Liver (tissue), 8 donors: ENCODE measurements at regions not wholly inside any gene's neighbourhood (a gene's known extent, or its start where the extent isn't known, plus 50 kb on each side); places are given as distances from the start of the nearest gene placed in this dataset.

Source experiments
- DNase-seq: peaks from one replicate; pipeline ENCODE4 v3.0.0-alpha.2; 2017; ENCODE audit warnings: low spot score
- H3K27ac ChIP-seq, 2 donors: one replicate each; pipeline ENCODE4 v1.7.0; 2013; ENCODE audit warnings: inconsistent platforms in 2 of 2, low read length in 2 of 2, control low read depth in 1 of 2, low read depth in 1 of 2, mild to moderate bottlenecking in 1 of 2
- H3K27me3 ChIP-seq, 4 donors: one replicate each; pipeline versions ENCODE4 v1.6.1 to v1.7.0; 2013; ENCODE audit warnings: low read length in 3 of 4, inconsistent platforms in 1 of 4, mild to moderate bottlenecking in 1 of 4, moderate library complexity in 1 of 4; ENCODE audit not compliant: control insufficient read depth in 4 of 4, insufficient read depth in 4 of 4
- H3K36me3 ChIP-seq, 4 donors: one replicate each; pipeline versions ENCODE4 v1.6.1 to v1.7.0; 2013; ENCODE audit warnings: low read length in 3 of 4, mild to moderate bottlenecking in 3 of 4, low read depth in 1 of 4, moderate library complexity in 1 of 4; ENCODE audit not compliant: control insufficient read depth in 4 of 4, insufficient read depth in 3 of 4
- H3K4me1 ChIP-seq, 4 donors: one replicate each; pipeline versions ENCODE4 v1.6.1 to v1.7.0; 2013; ENCODE audit warnings: low read length in 3 of 4, mild to moderate bottlenecking in 3 of 4, moderate library complexity in 1 of 4; ENCODE audit not compliant: control insufficient read depth in 4 of 4, insufficient read depth in 4 of 4
- H3K4me3 ChIP-seq, 3 donors: one replicate each; pipeline versions ENCODE4 v1.6.1 to v1.7.0; 2013; ENCODE audit warnings: low read length in 3 of 3, control low read depth in 1 of 3, low read depth in 1 of 3, mild to moderate bottlenecking in 1 of 3
- H3K9ac ChIP-seq, 2 donors: one replicate each; pipeline ENCODE4 v1.7.0; 2013; ENCODE audit warnings: low read length in 2 of 2, mild to moderate bottlenecking in 2 of 2, moderate library complexity in 2 of 2, control low read depth in 1 of 2, low read depth in 1 of 2
- H3K9me3 ChIP-seq, 4 donors: one replicate each; pipeline versions ENCODE4 v1.6.1 to v1.7.0; 2013; ENCODE audit warnings: low read length in 3 of 4; ENCODE audit not compliant: control insufficient read depth in 4 of 4
- EGR1 ChIP-seq, 2 donors: IDR thresholded peaks; 2 replicates each; pipeline ENCODE4 v1.6.1; 2016 to 2018; ENCODE audit warnings: antibody characterized with exemption in 2 of 2, low read depth in 2 of 2
- FOXA1 ChIP-seq: IDR thresholded peaks from 2 replicates; pipeline ENCODE4 v1.6.1; 2016; ENCODE audit warnings: antibody characterized with exemption
- FOXA2 ChIP-seq: IDR thresholded peaks from 2 replicates; pipeline ENCODE4 v1.6.1; 2016; ENCODE audit warnings: antibody characterized with exemption
- GABPA ChIP-seq, 2 donors: IDR thresholded peaks in 1 of 2; conservative IDR thresholded peaks in 1 of 2; 2 replicates each; pipeline ENCODE4 v1.6.1; 2016; ENCODE audit warnings: antibody characterized with exemption in 2 of 2, mild to moderate bottlenecking in 1 of 2, moderate library complexity in 1 of 2
- HNF4A ChIP-seq, 2 donors: conservative IDR thresholded peaks; 2 replicates each; pipeline ENCODE4 v1.6.1; 2016; ENCODE audit warnings: antibody characterized with exemption in 2 of 2, mild to moderate bottlenecking in 2 of 2
- HNF4G ChIP-seq: IDR thresholded peaks from 2 replicates; pipeline ENCODE4 v1.6.1; 2016; ENCODE audit warnings: antibody characterized with exemption
- NR2F2 ChIP-seq: IDR thresholded peaks from 2 replicates; pipeline ENCODE4 v1.6.1; 2016; ENCODE audit warnings: antibody characterized with exemption
- RAD21 ChIP-seq, 2 donors: IDR thresholded peaks; 2 replicates each; pipeline ENCODE4 v1.6.1; 2016; ENCODE audit warnings: antibody characterized with exemption in 2 of 2, mild to moderate bottlenecking in 2 of 2
- REST ChIP-seq: IDR thresholded peaks from 2 replicates; pipeline ENCODE4 v1.6.1; 2016; ENCODE audit warnings: antibody characterized with exemption, mild to moderate bottlenecking
- RXRA ChIP-seq, 2 donors: IDR thresholded peaks; 2 replicates each; pipeline ENCODE4 v1.6.1; 2017 to 2018; ENCODE audit warnings: antibody characterized with exemption in 2 of 2, mild to moderate bottlenecking in 1 of 2
- SP1 ChIP-seq: IDR thresholded peaks from 2 replicates; pipeline ENCODE4 v1.6.1; 2018; ENCODE audit warnings: antibody characterized with exemption, mild to moderate bottlenecking
- TAF1 ChIP-seq: conservative IDR thresholded peaks from 2 replicates; pipeline ENCODE4 v1.6.1; 2016; ENCODE audit warnings: antibody characterized with exemption, mild to moderate bottlenecking
- YY1 ChIP-seq: IDR thresholded peaks from 2 replicates; pipeline ENCODE4 v1.6.1; 2016; ENCODE audit warnings: antibody characterized with exemption, mild to moderate bottlenecking
- ZBTB33 ChIP-seq: IDR thresholded peaks from 2 replicates; pipeline ENCODE4 v1.6.1; 2016; ENCODE audit warnings: antibody characterized with exemption
- WGBS: extraction: QIAGEN DNeasy Blood & Tissue Kit; methylation state at CpG from one replicate; pipeline ENCODE4 v1.1.7; 2013; 5-methylcytosine and 5-hydroxymethylcytosine counted together
- TF ChIP-seq, protein P1 (sequence below): fragments of 150-350 bp; IDR thresholded peaks from 2 replicates; pipeline ENCODE4 v1.5.1; 2017; ENCODE audit warnings: improper control_type of control experiment, low read depth, low read length; ENCODE audit not compliant: missing input control
- donor health status: healthy.
- donor health status: healthy.
- donor health status: healthy.
- donor health status: healthy.
- donor health status: healthy.

- H3K36me3 ChIP-seq: no peaks in the 10 kb centered on the region
- H3K4me1 ChIP-seq: no peaks in the 10 kb centered on the region
- H3K9ac ChIP-seq: no peak overlapping the region
- TF ChIP-seq FOXA1: no peak
- no peak for TF ChIP-seq NR2F2
- TF ChIP-seq, protein P1, sequence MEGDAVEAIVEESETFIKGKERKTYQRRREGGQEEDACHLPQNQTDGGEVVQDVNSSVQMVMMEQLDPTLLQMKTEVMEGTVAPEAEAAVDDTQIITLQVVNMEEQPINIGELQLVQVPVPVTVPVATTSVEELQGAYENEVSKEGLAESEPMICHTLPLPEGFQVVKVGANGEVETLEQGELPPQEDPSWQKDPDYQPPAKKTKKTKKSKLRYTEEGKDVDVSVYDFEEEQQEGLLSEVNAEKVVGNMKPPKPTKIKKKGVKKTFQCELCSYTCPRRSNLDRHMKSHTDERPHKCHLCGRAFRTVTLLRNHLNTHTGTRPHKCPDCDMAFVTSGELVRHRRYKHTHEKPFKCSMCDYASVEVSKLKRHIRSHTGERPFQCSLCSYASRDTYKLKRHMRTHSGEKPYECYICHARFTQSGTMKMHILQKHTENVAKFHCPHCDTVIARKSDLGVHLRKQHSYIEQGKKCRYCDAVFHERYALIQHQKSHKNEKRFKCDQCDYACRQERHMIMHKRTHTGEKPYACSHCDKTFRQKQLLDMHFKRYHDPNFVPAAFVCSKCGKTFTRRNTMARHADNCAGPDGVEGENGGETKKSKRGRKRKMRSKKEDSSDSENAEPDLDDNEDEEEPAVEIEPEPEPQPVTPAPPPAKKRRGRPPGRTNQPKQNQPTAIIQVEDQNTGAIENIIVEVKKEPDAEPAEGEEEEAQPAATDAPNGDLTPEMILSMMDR: no peak
- TF ChIP-seq RXRA (IDR thresholded peaks at IDR 0.05): no peak
- no peak for TF ChIP-seq GABPA (IDR thresholded peaks at IDR 0.05 in 1 of 2, conservative IDR thresholded peaks at IDR 0.05 in 1 of 2)
- no peak for TF ChIP-seq HNF4A (conservative IDR thresholded peaks at IDR 0.05)
- TF ChIP-seq SP1: no peak
- no peak for TF ChIP-seq YY1
- no peak for TF ChIP-seq EGR1 (IDR thresholded peaks at IDR 0.05; ENCODE audit: low read depth in 2 of 2)
- TF ChIP-seq TAF1: no peak
- no peak for TF ChIP-seq ZBTB33
- H3K4me3 ChIP-seq: no peak overlapping the region
- WGBS: 41% methylated on average over 1 of the region's 1 CpG
- no peak overlapping the region for H3K27ac ChIP-seq
- no peaks in the 10 kb centered on the region for H3K9me3 ChIP-seq
- H3K27me3 ChIP-seq: no peaks in the 10 kb centered on the region
- DNase-seq: no peak
Observed at GRCh38 chr3:102909904-102910303, 475.1 kb downstream of the ZPLD1 start.

DNA sequence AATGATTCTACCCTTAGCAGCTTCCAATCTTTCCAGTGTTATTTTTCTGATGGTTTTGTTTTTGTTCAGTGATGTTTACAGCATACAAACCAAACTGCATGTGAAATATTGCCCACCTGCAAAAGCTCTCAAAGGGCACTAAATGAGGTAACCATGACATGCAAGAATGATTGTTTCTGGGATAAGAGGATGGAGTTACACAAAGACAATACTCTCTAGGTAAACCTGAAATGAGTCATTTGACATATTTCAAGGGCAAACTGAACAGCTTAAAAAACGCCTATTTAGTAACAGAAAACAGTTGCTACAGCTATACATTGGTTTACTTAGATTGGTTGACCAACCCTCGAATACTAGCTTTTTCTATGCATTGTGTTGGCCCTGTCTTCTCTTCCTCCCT lies 481.7 kb downstream of the ZPLD1 start:
- Histone ChIP-seq H3K27ac (no peak overlapping the region), H3K27me3 (no peaks in the 10 kb centered on the region), H3K4me1 (no peaks in the 10 kb centered on the region), H3K36me3 (no peaks in the 10 kb centered on the region), H3K4me3 (no peak overlapping the region), H3K9ac (no peak overlapping the region), H3K9me3 (no peaks in the 10 kb centered on the region)
- DNase-seq: no peak
- TF ChIP-seq HNF4A (conservative IDR thresholded peaks at IDR 0.05): no peak
- WGBS: 60% methylated on average over 2 of the region's 2 CpGs

GRCh38 chr3:102926618-102927017 lies 491.8 kb downstream of the ZPLD1 start:
- no peaks in the 10 kb centered on the region for H3K4me1 ChIP-seq
- no peak overlapping the region for H3K27ac ChIP-seq
- peaks cover 1 to 15% (median 6%) of the 10 kb centered on the region in 4 donors for H3K9me3 ChIP-seq
- no peak overlapping the region for H3K4me3 ChIP-seq
- DNase-seq: no peak
- H3K9ac ChIP-seq: no peak overlapping the region
- TF ChIP-seq, protein P1: no peak
- TF ChIP-seq RAD21 (IDR thresholded peaks at IDR 0.05) (no peak), ZBTB33 (no peak), FOXA1 (no peak), RXRA (IDR thresholded peaks at IDR 0.05) (no peak), REST (no peak), FOXA2 (no peak), HNF4A (conservative IDR thresholded peaks at IDR 0.05) (no peak), GABPA (IDR thresholded peaks at IDR 0.05 in 1 of 2, conservative IDR thresholded peaks at IDR 0.05 in 1 of 2) (no peak), HNF4G (no peak)
- no peaks in the 10 kb centered on the region for H3K36me3 ChIP-seq
- WGBS: 70% methylated on average over 3 of the region's 3 CpGs
- H3K27me3 ChIP-seq: no peaks in the 10 kb centered on the region
